K562 (cell line): ENCODE measurements at regions not wholly inside any gene's neighbourhood (a gene's known extent, or its start where the extent isn't known, plus 50 kb on each side); places are given as distances from the start of the nearest gene placed in this dataset.

Experiments
- ATAC-seq: fragments of 200-7000 bp; cut with Tn5 transposase; 3 replicates; pipeline ENCODE4 v1.9.1; 2020; ENCODE audit warnings: moderate library complexity
- BruUV-seq: library from RNA; stranded (reverse); fragments of 400-500 nt; replicated peaks from 2 replicates; lab custom pipeline; 2021; lab: Mats Ljungman, UMichigan
- CTCF ChIA-PET: fragments of 300-600 bp; formaldehyde crosslinking; extraction: SDS; loops from one replicate; lab custom pipeline; 2021; ENCODE audit warnings: low intra/inter-chr PET ratio; lab: Yijun Ruan, JAX
- POLR2A ChIA-PET: fragments of 300-600, 350-650 bp; sonication (Branson Sonifier 250); formaldehyde crosslinking; extraction: SDS; loops from one replicate; lab custom pipeline; 2021; ENCODE audit warnings: antibody characterized with exemption, inconsistent platforms; lab: Yijun Ruan, JAX
- DNase-seq, 4 experiments: peaks; one replicate each; pipeline versions ENCODE4 v3.0.0 to v3.0.0-alpha.2; 2011 to 2018; ENCODE audit warnings: low spot score in 3 of 4, mixed read lengths in 3 of 4; ENCODE audit errors: extremely low read depth in 1 of 4
- FAIRE-seq: peaks from 2 replicates; lab custom pipeline; 2011; peaks lifted over from hg19 to GRCh38; lab: Jason Lieb, UNC
- H2AFZ ChIP-seq: 2 replicates; pipeline ENCODE4 v1.6.0; 2011; ENCODE audit warnings: low read depth, low read length, control low read depth, inconsistent platforms
- H3K27ac ChIP-seq: fragments of 200-600 bp; 3 replicates; pipeline ENCODE4 v1.8.0; 2011; ENCODE audit warnings: low read depth, mild to moderate bottlenecking, control low read depth, inconsistent platforms, low read length, moderate library complexity, mixed read lengths; ENCODE audit errors: extremely low read depth
- H3K27me3 ChIP-seq, 2 experiments: fragments of 300-600 bp in 1 of 2; 2 replicates in 1 of 2; 3 replicates in 1 of 2; pipeline versions ENCODE4 v1.6.0 to v1.8.0; 2011; ENCODE audit warnings: inconsistent platforms in 2 of 2, low read length in 2 of 2, mild to moderate bottlenecking in 1 of 2, mixed read lengths in 1 of 2, moderate library complexity in 1 of 2; ENCODE audit not compliant: control insufficient read depth in 2 of 2, insufficient read depth in 2 of 2
- H3K36me3 ChIP-seq: fragments of 300-600 bp; 3 replicates; pipeline ENCODE4 v1.8.0; 2011; ENCODE audit warnings: mild to moderate bottlenecking, low read length, inconsistent platforms; ENCODE audit not compliant: control insufficient read depth, insufficient read depth
- H3K4me1 ChIP-seq, 2 experiments: fragments of 200-600 bp in 1 of 2; replicated peaks in 1 of 2; 2 replicates in 1 of 2; 3 replicates in 1 of 2; pipeline versions ENCODE4 v1.5.1 to v1.8.0; 2011; ENCODE audit warnings: inconsistent platforms in 2 of 2, low read length in 2 of 2, mild to moderate bottlenecking in 1 of 2, mixed read lengths in 1 of 2, moderate library complexity in 1 of 2; ENCODE audit not compliant: control insufficient read depth in 2 of 2, insufficient read depth in 2 of 2
- H3K4me2 ChIP-seq: 2 replicates; pipeline ENCODE4 v1.6.1; 2011; ENCODE audit warnings: low read length, control low read depth, inconsistent platforms, mixed read lengths; ENCODE audit not compliant: insufficient read depth
- H3K4me3 ChIP-seq: fragments of 200-600 bp; sonication (generic), shearing (Covaris generic); 2 replicates; pipeline ENCODE4 v1.5.1; 2016; ENCODE audit warnings: control low read depth, inconsistent platforms
- H3K79me2 ChIP-seq: fragments of 200-600 bp; 3 replicates; pipeline ENCODE4 v1.8.0; 2011; ENCODE audit warnings: low read length, inconsistent platforms; ENCODE audit not compliant: control insufficient read depth, insufficient read depth
- H3K9ac ChIP-seq, 2 experiments: 2 replicates each; pipeline versions ENCODE4 v1.6.0 to v1.6.1; 2011; ENCODE audit warnings: low read depth in 2 of 2, low read length in 2 of 2, control low read depth in 1 of 2, inconsistent platforms in 1 of 2, mild to moderate bottlenecking in 1 of 2, mixed read lengths in 1 of 2; ENCODE audit not compliant: insufficient read depth in 1 of 2
- H3K9me1 ChIP-seq: one replicate; pipeline ENCODE4 v1.6.0; 2011; ENCODE audit warnings: inconsistent platforms, mild to moderate bottlenecking, low read length, moderate library complexity; ENCODE audit not compliant: control insufficient read depth, insufficient read depth
- H3K9me3 ChIP-seq: replicated peaks from 2 replicates; pipeline ENCODE4 v1.5.1; 2011; ENCODE audit warnings: low read depth, low read length, inconsistent platforms; ENCODE audit not compliant: control insufficient read depth, insufficient read depth
- H4K20me1 ChIP-seq: replicated peaks from 2 replicates; pipeline ENCODE4 v1.6.1; 2011; ENCODE audit warnings: low read length, inconsistent platforms, mixed read lengths; ENCODE audit not compliant: control insufficient read depth, insufficient read depth
- RAD21 ChIP-seq, 2 experiments: fragments of 250-450 bp in 1 of 2; fragments of 450-650 bp in 1 of 2; sonication (Bioruptor Pico) in 1 of 2; formaldehyde crosslinking in 1 of 2; IDR thresholded peaks in 1 of 2; conservative IDR thresholded peaks in 1 of 2; 2 replicates each; pipeline versions ENCODE4 v1.4.0 to v1.8.0; 2020 to 2022; ENCODE audit warnings: mild to moderate bottlenecking in 2 of 2, moderate library complexity in 1 of 2
- WGBS: fragments of 100-300 bp; shearing (Covaris generic); methylation state at CpG from one replicate; pipeline ENCODE4 v1.1.6; 2016; ENCODE audit warnings: low coverage, mixed read lengths; ENCODE audit not compliant: insufficient coverage; ENCODE audit errors: missing lambda C conversion rate; 5-methylcytosine and 5-hydroxymethylcytosine counted together
- in situ Hi-C: fragments of 300-500 bp; cut with MboI; formaldehyde crosslinking; loops from 4 replicates; pipeline ENCODE4 v1.15.0; 2018; ENCODE audit warnings: inconsistent platforms, mixed read lengths
- intact Hi-C: fragments of 100-400 bp; cut with micrococcal nuclease; formaldehyde crosslinking; loops from 2 replicates; pipeline ENCODE4 v1.14.2; 2022
- TF ChIP-seq, protein P1 (sequence below): fragments of 450-650 bp; IDR thresholded peaks from 2 replicates; pipeline ENCODE4 v1.6.1; 2016; ENCODE audit warnings: mild to moderate bottlenecking
- TF ChIP-seq, protein P2 (sequence below), 3 experiments: IDR thresholded peaks in 2 of 3; conservative IDR thresholded peaks in 1 of 3; 2 replicates each; pipeline ENCODE4 v1.5.1; 2011 to 2012; ENCODE audit warnings: low read length in 3 of 3, mild to moderate bottlenecking in 3 of 3, control low read depth in 2 of 3, improper control_type of control experiment in 1 of 3, inconsistent platforms in 1 of 3, low read depth in 1 of 3, mixed read lengths in 1 of 3, moderate library complexity in 1 of 3; ENCODE audit not compliant: insufficient read depth in 2 of 3

DNA sequence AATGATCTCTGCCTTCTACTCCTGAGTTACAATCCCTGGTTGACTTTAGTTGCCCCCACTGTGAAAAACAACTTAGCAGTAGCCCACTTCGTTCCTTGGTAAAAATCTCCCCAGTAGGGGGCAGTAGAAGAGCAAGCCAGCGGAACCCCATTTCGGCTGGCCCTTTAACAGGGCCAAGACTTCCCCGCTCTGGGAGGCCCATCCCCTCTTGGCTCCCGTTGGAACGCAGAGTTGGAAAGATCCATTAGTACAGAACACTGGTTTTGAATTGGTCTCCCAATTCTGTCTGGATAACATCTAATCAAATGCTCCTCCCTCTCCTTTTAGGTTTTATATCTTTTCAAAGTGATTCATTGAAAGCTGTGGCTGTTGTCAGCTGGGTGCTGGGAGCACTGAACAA is 1133.3 kb downstream of the BCL11B start:
- POLR2A ChIA-PET: interaction anchor here (1.2 kb wide), 1 partner anchor 1127 kb away, joined by 3 read pairs; no protein-coding TSS in a partner anchor
- no TSS peak for BruUV-seq
- ATAC-seq (no peak), FAIRE-seq (no peak), DNase-seq (peak; percentile 5 to 10 (median 7))
- no peaks in the 10 kb centered on the region for H3K27me3 ChIP-seq
- H4K20me1 ChIP-seq: no peaks in the 10 kb centered on the region
- TF ChIP-seq, protein P1, sequence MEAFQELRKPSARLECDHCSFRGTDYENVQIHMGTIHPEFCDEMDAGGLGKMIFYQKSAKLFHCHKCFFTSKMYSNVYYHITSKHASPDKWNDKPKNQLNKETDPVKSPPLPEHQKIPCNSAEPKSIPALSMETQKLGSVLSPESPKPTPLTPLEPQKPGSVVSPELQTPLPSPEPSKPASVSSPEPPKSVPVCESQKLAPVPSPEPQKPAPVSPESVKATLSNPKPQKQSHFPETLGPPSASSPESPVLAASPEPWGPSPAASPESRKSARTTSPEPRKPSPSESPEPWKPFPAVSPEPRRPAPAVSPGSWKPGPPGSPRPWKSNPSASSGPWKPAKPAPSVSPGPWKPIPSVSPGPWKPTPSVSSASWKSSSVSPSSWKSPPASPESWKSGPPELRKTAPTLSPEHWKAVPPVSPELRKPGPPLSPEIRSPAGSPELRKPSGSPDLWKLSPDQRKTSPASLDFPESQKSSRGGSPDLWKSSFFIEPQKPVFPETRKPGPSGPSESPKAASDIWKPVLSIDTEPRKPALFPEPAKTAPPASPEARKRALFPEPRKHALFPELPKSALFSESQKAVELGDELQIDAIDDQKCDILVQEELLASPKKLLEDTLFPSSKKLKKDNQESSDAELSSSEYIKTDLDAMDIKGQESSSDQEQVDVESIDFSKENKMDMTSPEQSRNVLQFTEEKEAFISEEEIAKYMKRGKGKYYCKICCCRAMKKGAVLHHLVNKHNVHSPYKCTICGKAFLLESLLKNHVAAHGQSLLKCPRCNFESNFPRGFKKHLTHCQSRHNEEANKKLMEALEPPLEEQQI: no peak
- TF ChIP-seq, protein P2, sequence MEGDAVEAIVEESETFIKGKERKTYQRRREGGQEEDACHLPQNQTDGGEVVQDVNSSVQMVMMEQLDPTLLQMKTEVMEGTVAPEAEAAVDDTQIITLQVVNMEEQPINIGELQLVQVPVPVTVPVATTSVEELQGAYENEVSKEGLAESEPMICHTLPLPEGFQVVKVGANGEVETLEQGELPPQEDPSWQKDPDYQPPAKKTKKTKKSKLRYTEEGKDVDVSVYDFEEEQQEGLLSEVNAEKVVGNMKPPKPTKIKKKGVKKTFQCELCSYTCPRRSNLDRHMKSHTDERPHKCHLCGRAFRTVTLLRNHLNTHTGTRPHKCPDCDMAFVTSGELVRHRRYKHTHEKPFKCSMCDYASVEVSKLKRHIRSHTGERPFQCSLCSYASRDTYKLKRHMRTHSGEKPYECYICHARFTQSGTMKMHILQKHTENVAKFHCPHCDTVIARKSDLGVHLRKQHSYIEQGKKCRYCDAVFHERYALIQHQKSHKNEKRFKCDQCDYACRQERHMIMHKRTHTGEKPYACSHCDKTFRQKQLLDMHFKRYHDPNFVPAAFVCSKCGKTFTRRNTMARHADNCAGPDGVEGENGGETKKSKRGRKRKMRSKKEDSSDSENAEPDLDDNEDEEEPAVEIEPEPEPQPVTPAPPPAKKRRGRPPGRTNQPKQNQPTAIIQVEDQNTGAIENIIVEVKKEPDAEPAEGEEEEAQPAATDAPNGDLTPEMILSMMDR (IDR thresholded peaks at IDR 0.05 in 2 of 3, conservative IDR thresholded peaks at IDR 0.05 in 1 of 3; ENCODE audit: insufficient read depth in 2 of 3, low read depth in 1 of 3, low read length in 3 of 3): peak in 2 of 3 experiments; percentile 17 to 22; a peak in 1 of 6 replicates
- TF ChIP-seq RAD21 (CRISPR knock-in tag; conservative IDR thresholded peaks at IDR 0.05 in 1 of 2, IDR thresholded peaks at IDR 0.05 in 1 of 2): peak in 1 of 2 experiments; percentile 33; a peak in 2 of 4 replicates
- H3K36me3 ChIP-seq: no peaks in the 10 kb centered on the region
- H3K4me3 ChIP-seq: no peak overlapping the region
- H3K9me1 ChIP-seq: no peaks in the 10 kb centered on the region
- H3K4me1 ChIP-seq: no peaks in the 10 kb centered on the region
- no peaks in the 10 kb centered on the region for H3K79me2 ChIP-seq
- H3K9me3 ChIP-seq: no peaks in the 10 kb centered on the region
- no peak overlapping the region for H2AFZ ChIP-seq
- no peak overlapping the region for H3K27ac ChIP-seq
- in situ Hi-C loops (no loop called here), intact Hi-C loops (no loop called here)
- 0% methylated on average over 1 of the region's 6 CpGs for WGBS
- H3K4me2 ChIP-seq: no peak overlapping the region
- CTCF ChIA-PET: no interaction called here
- H3K9ac ChIP-seq: no peak overlapping the region
